Smooth muscle cell (in vitro differentiated cells): ENCODE measurements at regions not wholly inside any gene's neighbourhood (a gene's known extent, or its start where the extent isn't known, plus 50 kb on each side); places are given as distances from the start of the nearest gene placed in this dataset.

Source experiments
- DNase-seq: peaks from one replicate; lab custom pipeline; 2025; ENCODE audit not compliant: unreplicated experiment; lab: John Stamatoyannopoulos, UW
- H2AFZ ChIP-seq: fragments of 200-600 bp; sonication (generic); 2 replicates; pipeline ENCODE4 v1.6.0; 2016; ENCODE audit warnings: antibody characterized with exemption, low read depth, mild to moderate bottlenecking
- H3F3A ChIP-seq: fragments of 200-600 bp; sonication (generic); 2 replicates; pipeline ENCODE4 v1.6.0; 2017; ENCODE audit warnings: antibody characterized with exemption, low read depth
- H3K27ac ChIP-seq: fragments of 200-600 bp; sonication (generic); 2 replicates; pipeline ENCODE4 v1.5.1; 2016; ENCODE audit warnings: low read depth, mild to moderate bottlenecking
- H3K27me3 ChIP-seq: fragments of 200-600 bp; sonication (generic); 2 replicates; pipeline ENCODE4 v1.6.1; 2016; ENCODE audit warnings: low read depth, mild to moderate bottlenecking
- H3K36me3 ChIP-seq: fragments of 200-600 bp; sonication (generic); 2 replicates; pipeline ENCODE4 v1.5.1; 2016; ENCODE audit warnings: low read depth
- H3K4me1 ChIP-seq: fragments of 200-600 bp; sonication (generic); 2 replicates; pipeline ENCODE4 v1.5.1; 2016; ENCODE audit warnings: low read depth
- H3K4me2 ChIP-seq: fragments of 200-600 bp; sonication (generic); 2 replicates; pipeline ENCODE4 v1.6.0; 2016; ENCODE audit warnings: mild to moderate bottlenecking
- H3K4me3 ChIP-seq: fragments of 200-600 bp; sonication (generic); 2 replicates; pipeline ENCODE4 v1.5.1; 2016; ENCODE audit warnings: mild to moderate bottlenecking
- H3K79me2 ChIP-seq: fragments of 200-600 bp; sonication (generic); 2 replicates; pipeline ENCODE4 v1.6.0; 2016; ENCODE audit warnings: low read depth, mild to moderate bottlenecking
- H3K9ac ChIP-seq: fragments of 200-600 bp; sonication (generic); 2 replicates; pipeline ENCODE4 v1.6.0; 2016; ENCODE audit warnings: low read depth
- H3K9me3 ChIP-seq: fragments of 200-600 bp; sonication (generic); replicated peaks from 2 replicates; pipeline ENCODE4 v1.5.1; 2016; ENCODE audit warnings: low read depth
- H4K20me1 ChIP-seq: fragments of 200-600 bp; sonication (generic); 2 replicates; pipeline ENCODE4 v1.6.0; 2016; ENCODE audit warnings: low read depth
- CTCF ChIP-seq: fragments of 200-600 bp; sonication (generic); IDR thresholded peaks from 2 replicates; pipeline ENCODE4 v1.5.1; 2017; ENCODE audit warnings: borderline replicate concordance, mild to moderate bottlenecking, antibody characterized with exemption; ENCODE audit not compliant: insufficient read depth, poor library complexity, severe bottlenecking
- whole genome bisulfite sequencing: methylation state at CpG from one replicate; pipeline ENCODE4 v1.1.7; 2016; ENCODE audit warnings: low lambda C conversion rate; 5-methylcytosine and 5-hydroxymethylcytosine counted together

GRCh38 chr6:67766057-67766456 lies 869.0 kb upstream of the ADGRB3 start:
- Histone ChIP-seq H2AFZ (no peak overlapping the region), H3K79me2 (no peaks in the 10 kb centered on the region), H3K4me3 (no peak overlapping the region), H3K4me1 (no peaks in the 10 kb centered on the region), H3F3A (no peaks in the 10 kb centered on the region), H3K36me3 (no peaks in the 10 kb centered on the region), H3K9ac (no peak overlapping the region), H4K20me1 (no peaks in the 10 kb centered on the region), H3K4me2 (no peak overlapping the region), H3K9me3 (no peaks in the 10 kb centered on the region), H3K27me3 (no peaks in the 10 kb centered on the region), H3K27ac (no peak overlapping the region)
- 45% methylated on average over 1 of the region's 1 CpG for WGBS
- DNase-seq, result no peak
- no peak for TF ChIP-seq CTCF

DNA sequence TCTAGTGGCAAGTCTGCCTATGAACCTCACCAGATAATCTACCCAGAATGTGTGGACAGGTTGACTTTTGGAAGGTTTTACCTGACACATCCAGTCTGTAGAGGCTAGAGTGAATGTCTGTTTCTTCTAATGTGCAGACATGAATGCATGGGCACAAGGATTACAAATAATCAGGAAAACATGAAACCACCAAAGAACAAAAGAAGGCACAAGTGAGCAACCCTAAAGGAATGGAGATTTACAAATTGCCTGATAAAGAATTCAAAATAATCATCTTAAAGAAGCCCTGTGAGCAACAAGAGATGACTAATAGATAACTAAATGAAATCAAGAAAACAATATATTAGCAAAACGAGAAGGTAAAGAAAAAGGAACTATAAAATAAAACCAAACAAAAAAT lies 876.1 kb upstream of the ADGRB3 start:
- TF ChIP-seq CTCF, result no peak
- no peaks in the 10 kb centered on the region for H3K4me1 ChIP-seq
- H3K27ac ChIP-seq, result no peak overlapping the region
- 78% methylated on average over 1 of the region's 1 CpG for WGBS
- H3K27me3 ChIP-seq, result no peaks in the 10 kb centered on the region
- H3K9ac ChIP-seq, result no peak overlapping the region
- no peak for DNase-seq
- no peaks in the 10 kb centered on the region for H4K20me1 ChIP-seq
- no peak overlapping the region for H3K4me3 ChIP-seq
- no peak overlapping the region for H3K4me2 ChIP-seq
- H3F3A ChIP-seq, result no peaks in the 10 kb centered on the region
- no peaks in the 10 kb centered on the region for H3K79me2 ChIP-seq
- no peaks in the 10 kb centered on the region for H3K9me3 ChIP-seq
- H3K36me3 ChIP-seq, result no peaks in the 10 kb centered on the region
- no peak overlapping the region for H2AFZ ChIP-seq

- Histone ChIP-seq H3K9me3 (no peaks in the 10 kb centered on the region), H3K4me1 (no peaks in the 10 kb centered on the region), H3K4me2 (no peak overlapping the region), H3F3A (no peaks in the 10 kb centered on the region), H3K79me2 (no peaks in the 10 kb centered on the region), H3K27me3 (no peaks in the 10 kb centered on the region), H3K27ac (no peak overlapping the region), H4K20me1 (no peaks in the 10 kb centered on the region), H3K4me3 (no peak overlapping the region), H3K9ac (no peak overlapping the region), H3K36me3 (no peaks in the 10 kb centered on the region), H2AFZ (no peak overlapping the region)
- WGBS, result 82% methylated on average over 3 of the region's 3 CpGs
- no peak for TF ChIP-seq CTCF
- no peak for DNase-seq
Observed at GRCh38 chr6:67757465-67758033, 877.5 kb upstream of the ADGRB3 start.

GRCh38 chr6:67748521-67748920 lies 886.6 kb upstream of the ADGRB3 start:
- H3K9ac ChIP-seq, result no peak overlapping the region
- H3K27ac ChIP-seq, result no peak overlapping the region
- no peaks in the 10 kb centered on the region for H3K4me1 ChIP-seq
- H3K27me3 ChIP-seq, result no peaks in the 10 kb centered on the region
- no peak overlapping the region for H2AFZ ChIP-seq
- TF ChIP-seq CTCF, result no peak
- no peaks in the 10 kb centered on the region for H3K79me2 ChIP-seq
- no peak overlapping the region for H3K4me3 ChIP-seq
- H3F3A ChIP-seq, result no peaks in the 10 kb centered on the region
- H3K9me3 ChIP-seq, result no peaks in the 10 kb centered on the region
- no peaks in the 10 kb centered on the region for H3K36me3 ChIP-seq
- DNase-seq, result no peak
- H3K4me2 ChIP-seq, result no peak overlapping the region
- WGBS, result 88% methylated on average over 1 of the region's 1 CpG
- no peaks in the 10 kb centered on the region for H4K20me1 ChIP-seq
